ENCODE measurements at regions not wholly inside any gene's neighbourhood (a gene's known extent, or its start where the extent isn't known, plus 50 kb on each side); places are given as distances from the start of the nearest gene placed in this dataset.

GRCh38 chr6:163715846-163716245 lies 301.3 kb downstream of the QKI start:
- no peak for TF ChIP-seq POLR2A (IDR thresholded peaks at IDR 0.05)
- no peak for TF ChIP-seq CTCF (IDR thresholded peaks at IDR 0.05)
- no peak for TF ChIP-seq POLR2AphosphoS5 (IDR thresholded peaks at IDR 0.05)
- no peak for TF ChIP-seq EP300 (IDR thresholded peaks at IDR 0.05; ENCODE audit: low read depth)
